Esophagus (tissue), 2 donors: ENCODE measurements at regions not wholly inside any gene's neighbourhood (a gene's known extent, or its start where the extent isn't known, plus 50 kb on each side); places are given as distances from the start of the nearest gene placed in this dataset.

Source experiments
- H3K27ac ChIP-seq, 2 donors: one replicate each; pipeline ENCODE4 v1.5.1; 2013; ENCODE audit warnings: low read depth in 2 of 2, mild to moderate bottlenecking in 2 of 2, inconsistent platforms in 1 of 2, low read length in 1 of 2, moderate library complexity in 1 of 2
- H3K27me3 ChIP-seq, 2 donors: one replicate each; pipeline ENCODE4 v1.6.1; 2013; ENCODE audit warnings: low read length in 2 of 2, control low read depth in 1 of 2, mild to moderate bottlenecking in 1 of 2; ENCODE audit not compliant: insufficient read depth in 2 of 2, control insufficient read depth in 1 of 2
- H3K36me3 ChIP-seq, 2 donors: one replicate each; pipeline ENCODE4 v1.6.1; 2013; ENCODE audit warnings: low read length in 1 of 2; ENCODE audit not compliant: control insufficient read depth in 2 of 2, insufficient read depth in 2 of 2
- H3K4me1 ChIP-seq, 2 donors: one replicate each; pipeline ENCODE4 v1.6.1; 2013; ENCODE audit warnings: low read length in 1 of 2; ENCODE audit not compliant: control insufficient read depth in 2 of 2, insufficient read depth in 2 of 2
- H3K4me3 ChIP-seq, 2 donors: one replicate each; pipeline ENCODE4 v1.5.1; 2013; ENCODE audit warnings: low read length in 2 of 2, mild to moderate bottlenecking in 2 of 2, low read depth in 1 of 2, moderate library complexity in 1 of 2
- H3K9me3 ChIP-seq, 2 donors: one replicate each; pipeline ENCODE4 v1.6.1; 2013; ENCODE audit warnings: mild to moderate bottlenecking in 2 of 2, low read depth in 1 of 2, low read length in 1 of 2, moderate library complexity in 1 of 2; ENCODE audit not compliant: control insufficient read depth in 2 of 2, insufficient read depth in 1 of 2
- WGBS, 2 donors: extraction: QIAGEN DNeasy Blood & Tissue Kit; methylation state at CpG; one replicate each; pipeline ENCODE4 v1.1.7; 2013; 5-methylcytosine and 5-hydroxymethylcytosine counted together
- donor health status: healthy with polysubstance abuse.
- donor health status: Bipolar disorder and iron deficiency.

DNA sequence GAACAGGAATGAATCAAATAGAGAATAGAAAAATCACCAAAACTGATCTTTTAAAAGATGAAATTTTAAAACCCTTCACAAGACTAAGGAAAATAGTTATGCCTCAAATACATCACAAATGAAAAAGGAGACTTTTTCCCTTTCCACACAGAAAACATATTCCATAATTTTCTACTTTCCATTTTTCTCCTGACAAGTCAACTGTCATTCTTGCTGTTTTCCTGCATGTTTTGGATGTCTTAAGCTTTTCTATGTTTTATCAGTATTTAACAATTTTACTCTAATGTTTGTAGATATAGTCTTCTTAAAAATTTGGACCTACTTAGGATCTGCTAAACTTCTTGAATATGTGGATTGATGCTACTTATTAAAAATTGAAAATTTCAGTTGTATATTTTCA lies 810.8 kb downstream of the OLFM4 start:
- Histone ChIP-seq H3K27me3 (no peaks in the 10 kb centered on the region), H3K27ac (no peak overlapping the region)

GRCh38 chr13:53844473-53845146 lies 816.0 kb downstream of the OLFM4 start:
- Histone ChIP-seq H3K9me3 (no peaks in the 10 kb centered on the region), H3K36me3 (no peaks in the 10 kb centered on the region), H3K27ac (no peak overlapping the region), H3K27me3 (no peaks in the 10 kb centered on the region), H3K4me1 (no peaks in the 10 kb centered on the region), H3K4me3 (no peak overlapping the region)
- 43 to 49% methylated on average over 6 of the region's 6 CpGs for WGBS, 2 donors

More for the DNA sequence above, 810.8 kb downstream of the OLFM4 start:
- no peaks in the 10 kb centered on the region for H3K9me3 ChIP-seq
- H3K4me3 ChIP-seq, result no peak overlapping the region
- no peaks in the 10 kb centered on the region for H3K36me3 ChIP-seq
- no peaks in the 10 kb centered on the region for H3K4me1 ChIP-seq

DNA sequence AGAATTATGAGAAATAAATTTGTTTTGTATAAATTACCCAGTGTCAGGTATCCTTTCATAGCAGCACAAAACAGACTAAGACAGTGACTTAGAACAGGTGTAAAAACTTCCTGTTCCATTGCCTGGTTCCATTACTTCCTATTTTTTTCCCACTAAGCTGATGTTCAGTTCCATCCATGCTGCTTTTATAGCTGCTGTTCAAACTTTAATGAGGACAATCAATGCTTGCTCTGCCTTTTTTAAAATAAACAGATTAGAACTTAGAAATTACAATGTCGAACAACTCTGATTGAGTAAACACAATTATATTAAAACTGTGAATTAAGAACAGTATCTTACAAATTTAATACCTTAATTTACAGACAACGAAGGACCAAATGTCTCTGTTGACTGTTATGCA lies 818.9 kb downstream of the OLFM4 start:
- no peaks in the 10 kb centered on the region for H3K9me3 ChIP-seq
- no peaks in the 10 kb centered on the region for H3K27me3 ChIP-seq
- H3K36me3 ChIP-seq, result no peaks in the 10 kb centered on the region
- no peak overlapping the region for H3K27ac ChIP-seq
- H3K4me1 ChIP-seq, result no peaks in the 10 kb centered on the region
- H3K4me3 ChIP-seq, result no peak overlapping the region
- 85 to 89% methylated on average over 2 of the region's 2 CpGs for WGBS, 2 donors

DNA sequence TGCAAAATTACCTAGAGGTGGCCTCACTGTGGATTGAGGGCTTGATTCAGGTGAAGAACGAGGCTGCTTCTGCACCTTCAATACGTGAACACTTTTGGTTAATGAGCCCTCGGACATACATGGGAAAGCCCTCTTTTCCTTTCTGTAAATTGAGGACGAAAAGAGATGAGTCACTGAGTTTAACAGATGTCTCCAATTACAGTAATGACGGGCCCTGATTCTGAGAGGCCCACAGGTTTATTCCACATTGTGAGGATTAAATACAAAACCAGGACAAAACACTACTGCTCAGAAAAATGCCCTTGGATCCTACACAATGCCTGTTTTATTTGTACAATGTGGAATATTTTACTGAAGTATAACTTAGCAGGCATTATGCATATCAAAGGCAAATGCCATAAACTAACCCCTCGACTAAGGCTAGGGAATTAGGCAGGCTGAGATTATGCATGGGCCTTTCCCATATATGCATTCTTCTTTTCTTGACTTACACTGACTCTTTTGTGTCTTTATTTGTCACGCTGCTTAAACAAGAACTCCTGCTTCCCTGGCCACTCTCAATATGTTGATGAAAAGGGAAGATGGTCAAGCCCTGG lies 819.9 kb downstream of the OLFM4 start:
- no peaks in the 10 kb centered on the region for H3K4me1 ChIP-seq
- no peaks in the 10 kb centered on the region for H3K36me3 ChIP-seq
- H3K4me3 ChIP-seq, result no peak overlapping the region
- H3K27ac ChIP-seq, result no peak overlapping the region
- no peaks in the 10 kb centered on the region for H3K27me3 ChIP-seq
- WGBS, 2 donors, result 54 to 64% methylated on average over 7 of the region's 7 CpGs
- no peaks in the 10 kb centered on the region for H3K9me3 ChIP-seq

DNA sequence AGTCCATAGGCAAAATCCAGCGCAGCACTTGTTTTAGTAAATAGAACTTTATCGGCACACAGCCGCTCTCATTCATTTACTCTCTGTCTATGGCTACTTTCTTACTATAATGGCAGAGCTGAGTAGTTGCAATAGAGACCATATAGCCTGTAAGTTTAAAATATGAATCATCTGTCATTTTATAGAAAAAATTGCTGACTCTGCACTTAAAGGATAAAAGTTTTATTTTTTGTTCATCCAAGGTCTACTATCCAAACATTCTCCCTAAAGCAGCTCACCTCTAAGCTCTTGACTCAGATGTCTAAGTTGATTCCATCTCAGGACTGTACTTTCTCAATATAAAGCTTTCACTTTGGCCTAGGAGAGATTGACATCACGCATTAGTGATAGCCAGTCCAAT lies 825.7 kb downstream of the OLFM4 start:
- H3K4me3 ChIP-seq, result no peak overlapping the region
- no peak overlapping the region for H3K27ac ChIP-seq
- H3K9me3 ChIP-seq, result no peaks in the 10 kb centered on the region
- H3K4me1 ChIP-seq, result no peaks in the 10 kb centered on the region
- WGBS, 2 donors, result 92 to 93% methylated on average over 4 of the region's 4 CpGs
- H3K36me3 ChIP-seq, result no peaks in the 10 kb centered on the region
- no peaks in the 10 kb centered on the region for H3K27me3 ChIP-seq

DNA sequence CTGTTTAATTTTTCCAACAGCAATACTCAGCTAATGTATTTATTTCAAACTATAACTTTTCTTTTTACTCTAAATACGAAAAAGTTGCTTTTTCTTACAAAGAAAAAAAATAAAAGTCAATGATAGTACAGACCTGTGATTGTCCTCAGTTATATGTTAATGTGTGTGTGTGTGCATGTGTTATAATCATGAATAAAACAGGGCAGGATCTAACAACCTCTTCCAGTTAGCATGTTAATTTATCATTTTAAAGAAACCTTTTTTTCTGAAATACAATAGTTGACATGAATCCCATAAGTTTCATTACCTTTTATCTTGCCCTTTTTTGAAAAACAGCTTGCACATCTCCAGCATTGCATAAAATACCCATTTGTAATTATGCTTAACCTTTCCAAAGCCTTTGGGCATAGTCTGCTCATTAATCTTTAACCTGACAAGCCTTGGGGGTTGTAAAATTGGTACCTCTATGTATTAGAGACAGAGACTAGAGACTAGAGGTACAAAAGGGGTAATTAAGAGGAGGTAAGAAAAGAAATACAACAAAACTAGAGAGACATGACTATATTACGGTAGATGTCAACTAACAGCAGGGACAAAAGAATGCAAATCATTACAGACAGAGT lies 828.1 kb downstream of the OLFM4 start:
- Histone ChIP-seq H3K27ac (no peak overlapping the region), H3K4me1 (no peaks in the 10 kb centered on the region), H3K9me3 (no peaks in the 10 kb centered on the region), H3K36me3 (no peaks in the 10 kb centered on the region), H3K4me3 (no peak overlapping the region), H3K27me3 (no peaks in the 10 kb centered on the region)
- 63 to 67% methylated on average over 2 of the region's 2 CpGs for WGBS, 2 donors

DNA sequence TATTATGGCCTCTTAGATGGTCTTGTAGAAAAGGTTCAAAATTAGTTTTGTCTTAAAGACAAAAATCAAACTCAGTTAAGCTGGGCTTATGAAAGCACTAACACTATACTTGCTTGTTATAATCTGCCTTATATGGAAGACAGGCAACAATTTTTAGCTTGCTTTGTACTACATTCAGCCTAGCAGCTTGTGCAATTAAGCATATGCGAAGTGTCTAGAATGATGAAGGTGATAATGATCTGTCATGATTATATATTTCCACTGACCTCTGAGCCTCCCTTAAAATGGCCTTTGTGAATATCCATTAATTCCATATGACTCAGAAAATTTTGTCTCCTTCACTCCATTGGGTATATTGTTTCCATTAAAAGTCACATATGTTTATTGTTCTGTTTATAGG lies 834.9 kb downstream of the OLFM4 start:
- no peaks in the 10 kb centered on the region for H3K9me3 ChIP-seq
- no peak overlapping the region for H3K27ac ChIP-seq
- no peak overlapping the region for H3K4me3 ChIP-seq
- no peaks in the 10 kb centered on the region for H3K36me3 ChIP-seq
- H3K4me1 ChIP-seq, result no peaks in the 10 kb centered on the region
- H3K27me3 ChIP-seq, result no peaks in the 10 kb centered on the region
- 84 to 88% methylated on average over 1 of the region's 1 CpG for WGBS, 2 donors

DNA sequence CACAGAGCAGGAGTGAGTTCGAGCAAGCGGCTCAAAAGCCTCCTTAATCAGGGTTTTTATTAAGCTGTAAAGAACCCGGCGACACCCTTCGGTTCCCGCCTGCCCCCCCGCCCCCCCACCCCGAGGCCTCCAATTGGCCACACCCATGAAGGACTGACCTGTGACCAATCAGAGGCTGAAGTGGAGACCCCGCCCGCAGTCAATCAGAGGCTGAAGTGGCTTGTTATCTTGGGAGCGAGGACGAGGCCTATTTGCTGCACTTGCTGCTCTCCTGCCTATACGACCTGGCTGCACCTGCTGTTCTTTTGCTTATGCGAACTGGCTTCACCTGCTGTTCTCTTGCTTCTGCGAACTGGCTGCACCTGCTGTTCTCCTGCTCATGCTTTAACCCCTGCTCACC lies 844.9 kb downstream of the OLFM4 start:
- H3K4me1 ChIP-seq, result no peaks in the 10 kb centered on the region
- no peaks in the 10 kb centered on the region for H3K27me3 ChIP-seq
- 76 to 91% methylated on average over 15 of the region's 15 CpGs for WGBS, 2 donors
- H3K27ac ChIP-seq, result no peak overlapping the region
- no peaks in the 10 kb centered on the region for H3K36me3 ChIP-seq
- H3K9me3 ChIP-seq, result no peaks in the 10 kb centered on the region
- no peak overlapping the region for H3K4me3 ChIP-seq

- Histone ChIP-seq H3K9me3 (no peaks in the 10 kb centered on the region), H3K4me3 (no peak overlapping the region), H3K4me1 (no peaks in the 10 kb centered on the region), H3K36me3 (no peaks in the 10 kb centered on the region), H3K27me3 (no peaks in the 10 kb centered on the region), H3K27ac (no peak overlapping the region)
- 62 to 74% methylated on average over 1 of the region's 1 CpG for WGBS, 2 donors
These were observed 850.2 kb downstream of the OLFM4 start for GRCh38 chr13:53878861-53879260.

DNA sequence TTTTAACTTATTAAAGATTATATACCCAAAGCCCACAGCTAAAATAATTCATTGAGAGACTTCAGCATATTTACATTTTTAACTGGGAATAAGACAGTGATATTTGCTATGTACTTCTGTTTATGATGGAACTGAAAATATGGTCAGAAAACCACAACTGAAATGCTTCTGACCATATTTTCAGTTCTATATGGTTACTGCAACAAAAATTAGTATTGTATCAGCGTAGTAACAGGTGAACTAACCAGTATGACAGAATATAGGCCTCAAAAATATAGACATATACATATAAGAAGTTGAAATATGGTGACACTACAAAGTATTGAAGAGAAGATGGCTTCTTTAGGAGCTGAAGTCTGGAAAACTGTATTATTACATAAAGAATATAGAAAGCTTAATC lies 857.4 kb downstream of the OLFM4 start:
- H3K9me3 ChIP-seq, result no peaks in the 10 kb centered on the region
- no peaks in the 10 kb centered on the region for H3K36me3 ChIP-seq
- H3K4me1 ChIP-seq, result no peaks in the 10 kb centered on the region
- no peak overlapping the region for H3K4me3 ChIP-seq
- no peaks in the 10 kb centered on the region for H3K27me3 ChIP-seq
- 30 to 42% methylated on average over 1 of the region's 1 CpG for WGBS, 2 donors
- H3K27ac ChIP-seq, result no peak overlapping the region
